ENCODE measurements at regions not wholly inside any gene's neighbourhood (a gene's known extent, or its start where the extent isn't known, plus 50 kb on each side); places are given as distances from the start of the nearest gene placed in this dataset.
"Not testable (repeated sequence)": the region's sequence is repeated elsewhere in the genome, so short reads cannot be mapped to it uniquely, and the experiment has no call there.

GRCh38 chr20:47940101-47940813, 155.0 kb upstream of the SULF2 start:
- no peak for DNase-seq

- no peak for DNase-seq
Observed at GRCh38 chr20:47936612-47937011, 151.3 kb upstream of the SULF2 start.

DNA sequence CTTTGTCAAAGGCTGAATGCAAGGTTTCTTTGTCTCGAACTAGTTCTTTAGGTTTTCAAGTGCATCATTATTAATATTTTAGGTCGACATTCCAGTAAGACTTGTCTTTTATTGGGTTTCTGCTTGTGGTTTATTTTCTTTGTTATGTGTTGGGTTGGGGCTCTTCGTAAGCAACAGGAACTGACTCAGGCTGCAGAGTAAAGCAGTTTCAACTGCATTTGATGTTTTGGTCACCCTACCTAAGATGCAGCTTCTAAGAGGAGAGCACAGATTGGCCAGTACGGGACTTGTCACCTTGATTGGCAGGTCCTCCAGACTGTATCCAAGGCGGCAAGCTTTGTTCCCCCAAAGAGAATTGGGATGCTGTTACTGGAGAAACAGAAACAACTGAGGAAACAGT, 149.5 kb upstream of the SULF2 start:
- no peak for DNase-seq

GRCh38 chr20:47931443-47931842, 146.2 kb upstream of the SULF2 start:
- DNase-seq, result no peak

GRCh38 chr20:47931002-47931401, 145.7 kb upstream of the SULF2 start:
- no peak for DNase-seq

DNA sequence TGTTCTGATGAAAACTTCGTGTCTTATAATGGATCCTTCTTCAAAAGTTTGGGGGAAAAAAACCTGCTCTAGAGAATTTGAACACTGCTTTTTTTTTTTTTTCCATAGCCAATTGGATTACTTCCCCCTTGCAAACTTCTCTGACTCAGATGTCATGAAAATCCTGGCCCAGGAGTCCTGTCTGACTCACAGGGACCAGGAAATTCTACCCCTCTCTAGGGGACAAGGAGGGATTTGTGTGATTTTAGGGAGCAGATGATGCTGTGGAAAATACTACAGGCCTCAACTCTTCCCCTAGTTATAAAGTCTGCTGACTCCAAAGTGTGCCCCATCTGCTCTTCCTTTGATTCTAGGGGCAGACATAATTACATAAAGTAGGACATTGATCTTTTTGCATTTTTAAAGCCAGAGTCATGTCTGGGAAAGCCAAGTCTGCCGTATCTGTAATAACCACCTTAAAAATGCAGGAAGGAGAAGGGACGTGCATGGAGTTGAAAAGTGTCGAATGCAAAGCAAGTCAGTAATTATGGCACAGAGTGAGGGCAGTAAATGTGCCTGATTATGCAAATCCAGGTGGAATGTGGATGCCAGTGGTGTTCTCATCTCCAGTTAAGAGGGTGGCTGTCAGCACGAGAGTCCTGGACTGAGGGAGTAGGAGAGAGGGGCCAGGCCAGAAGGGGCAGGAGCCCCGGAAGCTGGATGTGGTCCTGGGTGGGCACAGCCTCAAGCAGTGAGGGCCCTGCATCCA, 144.3 kb upstream of the SULF2 start:
- no peak for DNase-seq

DNA sequence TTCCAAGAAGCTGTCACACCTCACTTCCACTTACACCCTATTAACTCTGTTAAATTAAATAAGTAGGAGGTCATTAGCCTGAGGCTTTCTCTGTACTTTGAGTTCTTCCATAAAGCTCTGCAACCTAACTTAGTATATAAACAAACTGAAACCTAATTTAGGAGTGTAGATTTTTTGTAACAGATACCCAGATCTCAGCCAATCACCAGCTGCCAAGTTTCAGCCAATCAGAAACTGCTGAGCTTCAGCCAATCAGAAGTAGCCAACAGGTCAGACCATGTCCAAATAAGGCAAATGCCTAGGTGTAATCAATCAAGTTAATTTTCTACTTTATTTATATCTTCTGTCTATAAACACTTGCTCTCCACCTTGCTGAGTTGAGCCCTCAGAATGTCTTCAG, 142.7 kb upstream of the SULF2 start:
- DNase-seq, result no peak

DNA sequence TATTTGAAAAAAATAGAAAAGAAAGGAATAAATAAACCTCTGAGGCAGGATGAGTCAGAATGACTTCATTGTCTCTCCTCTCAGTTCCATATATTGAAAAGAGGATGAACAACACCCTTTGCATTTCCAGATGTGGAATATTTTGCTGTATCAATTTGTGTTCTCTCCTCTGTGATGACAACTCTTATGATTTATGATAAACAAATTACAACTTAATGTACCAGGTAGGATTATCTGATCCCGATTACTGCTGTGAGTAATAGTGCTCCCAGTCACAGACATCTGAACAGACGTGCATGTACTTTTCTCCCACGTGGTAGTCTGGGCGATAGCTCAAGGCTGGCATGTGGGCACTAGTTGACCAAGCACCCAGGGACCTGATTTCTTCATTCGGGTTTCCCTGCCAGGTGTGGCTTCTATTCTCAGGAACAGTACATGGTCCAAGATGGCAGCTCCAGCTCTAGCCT, 142.1 kb upstream of the SULF2 start:
- no peak for DNase-seq

GRCh38 chr20:47926731-47927130, 141.4 kb upstream of the SULF2 start:
- DNase-seq, result no peak

- DNase-seq, result no peak
Observed at GRCh38 chr20:47925593-47925992, 140.3 kb upstream of the SULF2 start.

DNA sequence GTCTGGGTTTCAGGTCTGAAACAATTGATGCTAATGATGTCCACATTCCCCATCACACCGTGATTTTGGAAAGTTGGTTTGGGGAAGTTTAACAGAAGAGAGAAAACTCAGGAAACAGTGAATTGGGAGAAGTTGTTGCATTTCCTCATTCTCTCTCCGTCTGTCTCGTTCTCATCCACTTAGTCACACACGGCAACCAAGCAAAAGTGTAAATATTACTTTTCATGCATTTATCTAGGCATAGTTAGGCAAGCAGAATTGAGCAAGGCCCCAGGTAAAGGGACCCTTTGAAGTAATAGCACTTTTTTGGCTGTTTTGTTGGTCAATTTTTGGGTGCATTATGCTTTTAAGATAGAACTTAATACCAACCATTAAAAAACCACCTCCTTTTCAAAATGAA, 137.0 kb upstream of the SULF2 start:
- DNase-seq, result no peak

DNA sequence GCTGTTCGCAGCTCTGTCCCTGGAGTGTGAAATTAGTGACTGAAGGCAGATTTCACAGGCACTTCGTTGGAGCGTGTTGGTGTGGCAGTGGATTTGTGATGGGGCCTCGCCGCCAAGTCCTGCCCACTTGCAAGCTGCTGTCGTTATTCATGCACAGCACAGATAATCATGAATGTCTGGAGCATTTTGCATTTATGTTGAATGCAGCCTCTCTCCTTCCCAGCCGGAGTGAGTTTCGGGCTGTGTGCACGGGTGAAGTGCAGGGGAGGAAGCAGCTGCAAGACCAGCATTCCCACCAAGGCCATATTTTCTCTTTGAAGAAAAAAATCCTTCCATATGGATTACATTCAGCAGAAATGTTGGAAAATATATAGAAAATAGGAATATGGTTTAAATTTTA, 136.5 kb upstream of the SULF2 start:
- DNase-seq, result not testable (repeated sequence)

DNA sequence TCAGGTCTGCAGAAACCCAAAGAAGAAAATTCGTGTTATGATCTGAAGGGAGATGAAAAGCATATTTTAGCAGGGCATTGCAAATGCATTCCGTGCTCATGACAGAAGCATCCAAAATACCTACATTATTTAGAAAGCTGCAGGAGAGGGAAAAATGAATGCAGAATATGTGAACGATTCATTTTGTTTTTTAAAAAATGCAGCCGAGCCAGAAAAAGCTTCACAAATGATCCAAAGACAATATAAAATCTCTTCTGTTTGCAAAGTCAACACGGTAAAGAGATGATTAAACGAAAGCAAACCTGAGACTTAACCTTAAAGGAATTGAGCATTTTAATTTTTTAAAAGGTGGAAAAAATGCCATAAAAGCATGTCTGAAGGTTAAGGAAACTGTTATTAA, 136.1 kb upstream of the SULF2 start:
- no peak for DNase-seq

DNA sequence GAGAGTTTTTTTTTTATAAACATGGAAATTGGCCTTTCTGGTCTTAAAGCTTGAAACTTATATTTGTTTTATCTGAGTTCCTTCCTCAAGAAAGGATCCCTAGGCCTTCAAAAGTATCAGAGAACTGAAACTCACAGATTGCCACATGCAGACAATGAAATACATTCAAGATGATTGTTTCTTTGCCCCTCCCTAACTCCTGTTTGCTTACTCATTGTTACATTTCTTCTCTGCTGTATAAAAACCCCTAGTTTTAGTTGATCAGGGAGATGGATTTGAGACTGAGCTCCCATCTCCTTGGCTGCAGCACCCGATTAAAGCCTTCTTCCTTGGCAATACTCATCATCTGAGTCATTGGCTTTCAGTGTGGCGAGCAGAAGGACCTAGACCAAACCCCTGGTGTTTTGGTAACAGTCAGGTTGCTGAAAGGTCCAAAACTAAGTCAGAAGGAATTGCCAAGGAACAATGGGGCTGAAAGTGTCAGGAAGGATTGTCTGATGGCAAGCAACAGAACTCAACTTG, 132.3 kb upstream of the SULF2 start:
- no peak for DNase-seq

- DNase-seq, result no peak
Observed at GRCh38 chr20:47915495-47915894, 130.2 kb upstream of the SULF2 start.

DNA sequence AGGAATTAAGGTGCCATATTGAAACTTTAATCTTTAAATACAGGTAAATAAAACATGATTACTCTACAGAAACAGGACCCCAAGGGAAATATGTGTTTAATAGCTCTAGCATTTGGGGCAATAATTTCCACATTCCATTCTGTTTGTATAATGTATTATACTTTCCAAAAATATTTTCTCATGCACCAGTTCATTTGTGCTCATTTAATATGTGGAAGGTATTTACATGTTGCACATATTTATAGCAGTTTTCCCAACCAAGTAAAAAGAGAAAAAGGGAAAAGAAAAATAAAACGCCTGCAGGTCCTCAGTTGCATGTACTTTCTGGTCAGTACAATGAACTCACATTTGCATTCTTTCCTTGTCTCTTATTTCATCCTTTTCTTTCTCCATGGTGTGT, 129.5 kb upstream of the SULF2 start:
- no peak for DNase-seq

DNA sequence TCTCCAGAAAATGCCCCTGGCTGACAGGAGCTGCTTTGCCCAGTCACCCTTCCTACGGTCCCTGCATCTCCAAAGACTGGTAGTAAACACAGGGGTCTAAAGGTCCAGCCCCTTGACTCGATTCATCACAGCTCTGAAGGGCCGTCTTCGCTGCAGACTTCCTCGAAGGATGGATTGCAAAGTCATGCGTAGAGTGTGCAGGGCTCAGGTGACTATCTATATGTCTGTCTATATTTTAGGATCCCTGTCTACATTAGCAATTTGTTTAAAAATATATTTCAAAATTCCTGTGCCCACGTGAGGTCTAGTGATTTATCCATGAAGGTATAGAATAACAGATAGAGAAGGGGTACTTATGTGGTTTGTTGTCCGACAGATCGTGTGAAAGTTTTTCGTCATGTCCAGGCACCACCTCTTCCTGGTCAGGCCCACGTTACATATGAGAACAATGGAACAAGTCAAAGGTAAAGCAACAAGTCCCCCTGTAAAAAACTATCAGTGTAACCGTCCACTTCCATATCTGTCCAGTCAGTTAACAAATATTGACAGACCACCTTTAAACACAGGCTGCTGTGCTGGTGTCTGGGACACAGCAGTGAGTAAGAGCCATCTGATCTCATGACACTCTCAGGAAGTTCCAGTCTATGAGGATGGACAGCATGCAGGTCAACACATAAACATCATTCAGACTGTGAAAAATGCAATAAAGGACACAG, 127.7 kb upstream of the SULF2 start:
- not testable (repeated sequence) for DNase-seq

DNA sequence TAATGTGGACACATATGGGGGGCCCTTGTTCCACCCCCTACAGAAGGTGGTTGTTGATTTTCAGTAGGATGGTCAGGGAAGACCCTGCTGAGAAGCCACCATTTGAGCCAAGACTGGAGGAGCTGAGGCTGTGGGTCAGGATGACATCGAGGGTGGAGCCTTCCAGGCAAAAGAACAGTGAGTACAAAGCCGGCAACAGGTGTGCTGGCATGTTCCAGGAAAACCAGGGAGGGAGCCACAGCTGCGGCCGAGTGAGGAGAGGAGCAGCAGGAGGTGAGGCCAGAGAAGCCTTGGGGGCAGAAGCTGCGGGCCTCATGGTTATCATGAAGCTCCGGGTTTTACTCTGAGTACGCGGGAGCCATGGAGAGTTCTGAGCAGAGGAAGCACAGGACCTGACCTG, 126.9 kb upstream of the SULF2 start:
- DNase-seq, result not testable (repeated sequence)

- DNase-seq, result not testable (repeated sequence)
Observed at GRCh38 chr20:47909696-47910369, 124.6 kb upstream of the SULF2 start.

DNA sequence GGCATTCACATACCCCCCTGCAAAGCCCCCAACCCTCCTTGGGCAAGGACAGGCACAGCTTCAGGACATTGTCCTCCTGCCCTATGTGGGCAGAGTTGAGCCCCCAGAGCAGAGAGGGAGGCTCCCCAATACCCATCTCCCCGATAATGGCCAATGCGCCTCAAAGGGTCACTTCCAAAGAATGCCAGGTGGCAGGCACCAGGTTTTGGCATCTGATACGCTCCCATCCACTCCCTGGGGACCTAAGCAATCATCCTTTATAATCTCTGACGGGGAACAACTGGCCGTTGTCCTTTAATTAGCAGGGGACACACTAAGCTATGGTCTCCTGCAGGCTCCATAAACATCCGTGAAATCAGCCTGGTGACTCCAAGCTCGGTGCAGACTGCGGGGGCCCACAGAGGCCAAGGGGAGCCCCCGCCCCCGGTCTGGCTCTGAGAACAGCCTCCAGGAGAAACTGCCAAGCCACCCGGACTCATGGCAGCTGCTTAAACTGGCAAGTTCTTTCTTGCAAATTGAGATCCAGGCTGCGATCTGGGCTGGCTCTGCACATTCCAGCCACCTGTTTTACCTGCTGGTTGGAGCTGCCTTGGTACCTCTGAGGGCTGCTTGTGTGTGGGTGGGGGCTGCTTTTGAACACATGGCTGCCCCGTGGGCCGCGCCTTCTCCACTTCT, 123.2 kb upstream of the SULF2 start:
- DNase-seq, result not testable (repeated sequence)

DNA sequence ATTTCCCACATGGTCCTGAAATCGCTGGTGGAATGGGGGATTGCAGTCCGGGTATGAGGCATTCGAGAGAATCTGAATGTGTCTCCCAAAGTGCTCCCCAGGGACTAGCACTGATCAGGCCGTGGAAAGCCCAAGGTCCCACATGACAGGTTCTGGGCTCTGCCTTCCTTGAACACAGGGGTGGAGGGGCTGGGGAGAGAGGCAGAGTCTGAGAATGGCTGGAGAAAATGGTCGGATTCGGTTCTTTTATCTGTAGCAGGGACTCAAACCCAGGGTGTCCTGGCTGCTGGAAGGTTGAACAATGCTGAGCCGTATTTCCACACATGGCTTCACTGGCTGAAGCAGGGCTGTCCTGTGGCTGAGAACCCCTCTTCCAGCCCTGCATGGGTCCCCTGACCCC, 122.7 kb upstream of the SULF2 start:
- DNase-seq, result not testable (repeated sequence)

DNA sequence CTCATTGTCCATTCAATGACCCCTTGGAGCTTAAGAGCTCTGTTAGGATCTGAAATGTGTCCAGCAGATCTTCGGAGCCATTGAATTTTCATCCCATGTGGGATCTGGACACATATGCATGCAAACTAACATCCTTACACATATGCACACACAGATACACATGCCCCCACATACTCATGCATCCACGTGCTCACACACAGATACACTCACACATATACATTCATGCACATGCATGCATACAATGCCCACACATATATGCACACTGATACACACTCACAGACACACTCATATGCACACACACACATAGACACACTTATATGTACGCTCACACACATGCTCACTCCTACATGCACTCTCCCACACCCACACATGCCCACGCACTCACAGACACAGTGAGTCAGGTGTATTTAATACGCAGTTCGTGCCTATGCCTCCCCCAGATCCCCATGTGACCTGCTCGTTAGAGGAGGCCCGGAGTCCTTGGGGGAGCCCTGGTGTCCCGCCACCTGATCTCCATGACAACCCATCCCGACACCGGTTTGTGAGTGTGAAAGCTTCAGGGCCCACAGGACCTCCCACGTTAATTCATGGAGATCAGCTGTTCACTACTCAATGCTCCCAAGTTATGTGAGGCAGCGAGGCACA, 121.9 kb upstream of the SULF2 start:
- no peak for DNase-seq

Measured in AML-193 (cell line).